Tibial artery (tissue), 4 donors: ENCODE measurements at regions not wholly inside any gene's neighbourhood (a gene's known extent, or its start where the extent isn't known, plus 50 kb on each side); places are given as distances from the start of the nearest gene placed in this dataset.

Experiments
- DNase-seq, 2 donors: peaks; one replicate each; pipeline ENCODE4 v3.0.0-alpha.2; 2019
- H3K27ac ChIP-seq, 2 donors: fragments of 200-600 bp; sonication (generic) in 1 of 2; 1 replicate in 1 of 2; 2 replicates in 1 of 2; pipeline ENCODE4 v1.5.1; 2018 to 2019; ENCODE audit warnings: mild to moderate bottlenecking in 1 of 2
- H3K27me3 ChIP-seq, 2 donors: fragments of 200-600 bp; sonication (generic) in 1 of 2; one replicate each; pipeline versions ENCODE4 v1.5.1 to v1.6.0; 2016 to 2019
- H3K36me3 ChIP-seq, 3 donors: fragments of 200-600 bp; sonication (generic) in 2 of 3; one replicate each; pipeline ENCODE4 v1.5.1; 2016 to 2019; ENCODE audit warnings: mild to moderate bottlenecking in 2 of 3
- H3K4me1 ChIP-seq, 4 donors: fragments of 200-600 bp; sonication (generic) in 2 of 4; 1 replicate in 3 of 4; 2 replicates in 1 of 4; pipeline ENCODE4 v1.5.1; 2016 to 2019
- H3K4me3 ChIP-seq, 2 donors: fragments of 200-600 bp; sonication (generic) in 1 of 2; 1 replicate in 1 of 2; 2 replicates in 1 of 2; pipeline ENCODE4 v1.5.1; 2018 to 2019; ENCODE audit warnings: mild to moderate bottlenecking in 2 of 2
- H3K9me3 ChIP-seq, 3 donors: fragments of 200-600 bp; sonication (generic) in 1 of 3; one replicate each; pipeline ENCODE4 v1.5.1; 2016 to 2019
- intact Hi-C: fragments of 100-400 bp; cut with DNase I; formaldehyde crosslinking; loops from one replicate; pipeline ENCODE4 v1.15.0; 2023; ENCODE audit warnings: low total_unique reads
- TF ChIP-seq, protein P1 (sequence below), 2 experiments: fragments of 200-600 bp in 1 of 2; fragments of 450-650 bp in 1 of 2; IDR thresholded peaks; one replicate each; pipeline ENCODE4 v1.5.1; 2017 to 2019; ENCODE audit warnings: antibody characterized with exemption in 2 of 2, mild to moderate bottlenecking in 1 of 2, moderate library complexity in 1 of 2

DNA sequence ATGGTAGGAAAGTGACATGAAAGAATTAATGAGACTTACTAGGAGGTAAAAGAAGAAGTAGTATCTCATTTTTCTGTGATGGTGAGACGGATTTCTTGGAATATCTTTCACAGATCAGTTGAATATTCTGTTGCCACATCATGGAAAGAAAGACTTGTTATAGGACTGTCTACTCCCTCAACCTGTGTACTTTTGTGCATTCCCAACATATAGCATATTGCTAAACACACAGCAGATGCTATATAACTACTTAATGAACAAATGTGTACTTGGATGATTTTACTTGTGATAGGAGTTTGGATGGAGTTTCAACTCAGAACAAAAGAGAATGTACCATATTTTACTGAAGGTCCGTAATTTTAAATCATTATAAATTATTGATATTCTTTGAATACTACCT lies 128.5 kb downstream of the LURAP1L start:
- TF ChIP-seq, protein P1, sequence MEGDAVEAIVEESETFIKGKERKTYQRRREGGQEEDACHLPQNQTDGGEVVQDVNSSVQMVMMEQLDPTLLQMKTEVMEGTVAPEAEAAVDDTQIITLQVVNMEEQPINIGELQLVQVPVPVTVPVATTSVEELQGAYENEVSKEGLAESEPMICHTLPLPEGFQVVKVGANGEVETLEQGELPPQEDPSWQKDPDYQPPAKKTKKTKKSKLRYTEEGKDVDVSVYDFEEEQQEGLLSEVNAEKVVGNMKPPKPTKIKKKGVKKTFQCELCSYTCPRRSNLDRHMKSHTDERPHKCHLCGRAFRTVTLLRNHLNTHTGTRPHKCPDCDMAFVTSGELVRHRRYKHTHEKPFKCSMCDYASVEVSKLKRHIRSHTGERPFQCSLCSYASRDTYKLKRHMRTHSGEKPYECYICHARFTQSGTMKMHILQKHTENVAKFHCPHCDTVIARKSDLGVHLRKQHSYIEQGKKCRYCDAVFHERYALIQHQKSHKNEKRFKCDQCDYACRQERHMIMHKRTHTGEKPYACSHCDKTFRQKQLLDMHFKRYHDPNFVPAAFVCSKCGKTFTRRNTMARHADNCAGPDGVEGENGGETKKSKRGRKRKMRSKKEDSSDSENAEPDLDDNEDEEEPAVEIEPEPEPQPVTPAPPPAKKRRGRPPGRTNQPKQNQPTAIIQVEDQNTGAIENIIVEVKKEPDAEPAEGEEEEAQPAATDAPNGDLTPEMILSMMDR (IDR thresholded peaks at IDR 0.05): no peak
- no peaks in the 10 kb centered on the region for H3K36me3 ChIP-seq
- DNase-seq: no peak
- H3K9me3 ChIP-seq: peaks cover 0 to 12% (median 0%) of the 10 kb centered on the region in 3 donors
- intact Hi-C loops: no loop called here
- no peak overlapping the region for H3K4me3 ChIP-seq
- no peaks in the 10 kb centered on the region for H3K27me3 ChIP-seq
- no peaks in the 10 kb centered on the region for H3K4me1 ChIP-seq
- no peak overlapping the region for H3K27ac ChIP-seq

DNA sequence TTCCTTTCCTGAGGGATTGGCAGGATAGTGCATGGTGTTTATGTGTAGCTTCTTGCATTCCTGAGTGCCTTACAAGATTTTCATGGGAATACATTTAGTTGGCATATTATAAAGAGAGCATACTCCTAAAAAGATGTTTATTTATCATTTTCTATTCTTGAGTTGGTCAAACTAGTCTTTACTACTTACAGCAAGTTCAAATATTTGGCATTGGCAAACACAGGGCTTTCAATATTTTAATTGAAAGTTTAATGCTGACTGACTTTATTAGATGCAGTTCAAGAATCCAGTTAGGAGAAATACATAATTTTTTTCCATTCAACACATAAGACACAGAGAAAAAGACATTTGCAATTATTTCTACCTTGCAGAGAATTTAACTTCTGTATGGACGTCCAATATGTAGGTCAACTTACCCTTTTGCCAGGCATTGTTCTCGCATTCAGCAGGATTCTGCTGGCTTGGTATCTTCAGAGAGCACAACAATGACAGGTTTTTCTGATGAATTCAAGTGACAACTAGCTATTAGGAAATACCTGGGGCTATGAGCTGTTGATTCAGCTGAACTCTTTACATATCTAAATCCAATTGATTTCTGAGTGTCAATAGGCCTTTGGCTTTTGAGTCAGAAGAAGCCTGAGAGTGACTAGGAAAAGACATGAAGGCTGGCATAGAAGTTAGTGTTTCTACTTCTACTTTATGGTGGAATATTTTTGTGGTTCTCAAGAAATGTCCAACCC lies 129.6 kb downstream of the LURAP1L start:
- no peaks in the 10 kb centered on the region for H3K27me3 ChIP-seq
- TF ChIP-seq, protein P1 (IDR thresholded peaks at IDR 0.05): no peak
- H3K9me3 ChIP-seq: peaks cover 0 to 8% (median 0%) of the 10 kb centered on the region in 3 donors
- H3K27ac ChIP-seq: no peak overlapping the region
- no peaks in the 10 kb centered on the region for H3K4me1 ChIP-seq
- DNase-seq: no peak
- H3K36me3 ChIP-seq: no peaks in the 10 kb centered on the region
- intact Hi-C loops: no loop called here
- H3K4me3 ChIP-seq: no peak overlapping the region

DNA sequence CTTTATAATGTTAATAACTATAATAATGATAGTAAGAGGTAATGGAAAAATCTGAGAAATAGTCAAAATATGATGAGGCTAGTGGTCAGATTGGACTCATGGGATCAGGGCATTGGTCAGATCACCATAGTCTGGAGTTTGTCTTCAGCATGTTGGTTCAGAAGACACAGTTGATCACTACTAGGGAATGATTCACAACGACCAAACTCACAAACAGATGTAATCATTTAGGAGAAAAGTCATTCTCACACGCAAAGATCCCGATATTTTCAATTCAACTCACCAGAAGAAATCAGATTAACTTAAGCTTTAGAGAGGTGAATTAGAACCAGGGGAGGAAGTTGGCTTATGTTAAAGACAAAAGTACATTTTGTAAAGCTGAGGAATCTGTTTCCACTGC lies 131.8 kb downstream of the LURAP1L start:
- H3K4me3 ChIP-seq: no peak overlapping the region
- no peaks in the 10 kb centered on the region for H3K27me3 ChIP-seq
- TF ChIP-seq, protein P1 (IDR thresholded peaks at IDR 0.05): no peak
- no peak for DNase-seq
- H3K27ac ChIP-seq: no peak overlapping the region
- H3K9me3 ChIP-seq: no peaks in the 10 kb centered on the region
- H3K36me3 ChIP-seq: no peaks in the 10 kb centered on the region
- intact Hi-C loops: no loop called here
- no peaks in the 10 kb centered on the region for H3K4me1 ChIP-seq

DNA sequence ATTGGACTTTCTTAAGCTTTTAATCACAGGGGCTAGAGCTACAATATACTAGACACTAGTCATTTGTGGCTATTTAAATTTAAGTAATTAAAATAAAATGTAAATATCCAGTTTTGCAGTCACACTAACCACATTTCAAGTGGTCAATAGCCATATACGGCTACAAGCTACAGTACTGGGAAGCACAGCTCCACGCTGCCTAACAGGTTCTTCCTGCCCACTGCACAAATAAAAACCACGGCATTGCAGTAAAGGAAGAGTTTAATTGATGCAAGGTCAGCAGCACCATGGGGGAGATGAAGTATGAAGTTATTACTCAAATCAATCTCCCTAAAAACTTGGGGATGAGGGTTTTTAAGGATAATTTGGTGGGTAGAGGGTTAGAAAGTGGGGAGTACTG lies 134.1 kb downstream of the LURAP1L start:
- Histone ChIP-seq H3K27me3 (no peaks in the 10 kb centered on the region), H3K27ac (no peak overlapping the region), H3K36me3 (no peaks in the 10 kb centered on the region), H3K9me3 (no peaks in the 10 kb centered on the region), H3K4me3 (no peak overlapping the region), H3K4me1 (no peaks in the 10 kb centered on the region)
- TF ChIP-seq, protein P1 (IDR thresholded peaks at IDR 0.05): no peak
- intact Hi-C loops: no loop called here
- no peak for DNase-seq

DNA sequence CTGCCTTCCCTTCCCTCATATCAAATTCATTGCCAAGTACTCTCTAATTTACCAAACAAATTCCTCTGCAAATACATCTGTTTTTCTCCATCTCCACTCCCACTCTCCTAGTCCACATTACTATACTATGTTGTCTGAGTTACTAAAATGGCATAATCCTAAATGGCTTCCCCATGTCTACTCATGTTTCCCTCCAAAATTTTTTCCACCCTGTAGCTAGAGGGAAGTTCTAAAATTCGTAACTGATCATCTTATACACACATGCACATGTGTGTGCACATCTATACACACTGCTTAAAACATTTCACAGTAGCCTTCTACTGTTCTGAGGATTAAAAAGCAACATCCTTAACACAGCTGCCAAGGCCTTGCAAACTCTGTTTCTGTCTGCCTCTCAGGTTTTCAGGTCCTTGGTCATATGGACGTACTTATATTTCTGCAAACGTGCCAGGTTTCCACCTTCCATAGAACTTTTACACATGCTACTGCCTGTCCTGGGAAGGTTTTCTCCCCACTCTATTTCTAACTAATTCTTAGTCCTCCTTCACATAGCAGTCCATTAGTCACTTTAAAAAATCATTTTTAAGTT lies 140.6 kb downstream of the LURAP1L start:
- Histone ChIP-seq H3K4me3 (no peak overlapping the region), H3K36me3 (no peaks in the 10 kb centered on the region), H3K9me3 (no peaks in the 10 kb centered on the region), H3K27ac (no peak overlapping the region), H3K27me3 (no peaks in the 10 kb centered on the region), H3K4me1 (peaks cover 0 to 4% (median 0%) of the 10 kb centered on the region in 4 donors)
- intact Hi-C loops: no loop called here
- TF ChIP-seq, protein P1 (IDR thresholded peaks at IDR 0.05): no peak
- DNase-seq: no peak
